Activated CD4-positive, alpha-beta memory T cell treated with anti-CD3 and anti-CD28 coated beads for 36 hours (primary cell): ENCODE measurements at regions not wholly inside any gene's neighbourhood (a gene's known extent, or its start where the extent isn't known, plus 50 kb on each side); places are given as distances from the start of the nearest gene placed in this dataset.

Experiments used
- CTCF ChIA-PET: fragments of 350-600 bp; sonication (Branson Sonifier 250); formaldehyde crosslinking; loops from one replicate; lab custom pipeline; 2021; ENCODE audit warnings: antibody characterized with exemption, inconsistent platforms; lab: Charles Lee
- POLR2A ChIA-PET: fragments of 350-600 bp; sonication (Branson Sonifier 250); formaldehyde crosslinking; loops from one replicate; lab custom pipeline; 2021; ENCODE audit warnings: antibody characterized with exemption; lab: Charles Lee
- DNase-seq: peaks from one replicate; pipeline ENCODE4 v3.0.0-alpha.2; 2020
- H3K27ac Mint-ChIP-seq: one replicate; pipeline ENCODE4 v1.8.0; 2021; ENCODE audit warnings: mixed read lengths
- H3K27me3 Mint-ChIP-seq: one replicate; pipeline ENCODE4 v1.8.0; 2021; ENCODE audit warnings: mixed read lengths
- H3K36me3 Mint-ChIP-seq: one replicate; pipeline ENCODE4 v1.8.0; 2021; ENCODE audit warnings: mixed read lengths
- H3K4me1 Mint-ChIP-seq: one replicate; pipeline ENCODE4 v1.8.0; 2021; ENCODE audit warnings: low read depth, mixed read lengths
- H3K4me3 Mint-ChIP-seq: one replicate; pipeline ENCODE4 v1.8.0; 2021; ENCODE audit warnings: mild to moderate bottlenecking, mixed read lengths
- H3K9me3 Mint-ChIP-seq: one replicate; pipeline ENCODE4 v1.8.0; 2021; ENCODE audit warnings: mixed read lengths
- intact Hi-C: fragments of 100-400 bp; cut with micrococcal nuclease; formaldehyde crosslinking; loops from one replicate; pipeline ENCODE4 v1.15.1; 2023

GRCh38 chr5:5586721-5587120 lies 164.2 kb downstream of the ICE1 start:
- intact Hi-C loops = no loop called here
- Mint-ChIP-seq H3K36me3 (no peaks in the 10 kb centered on the region), H3K27me3 (peaks cover 9% of the 10 kb centered on the region), H3K4me1 (no peaks in the 10 kb centered on the region), H3K27ac (no peak overlapping the region), H3K4me3 (no peak overlapping the region), H3K9me3 (no peaks in the 10 kb centered on the region)
- CTCF ChIA-PET = no interaction called here
- no peak for DNase-seq
- POLR2A ChIA-PET = interaction anchor here (0.6 kb wide), 1 partner anchor 39 kb away, joined by 3 read pairs; no protein-coding TSS in a partner anchor

- H3K4me1 Mint-ChIP-seq = no peaks in the 10 kb centered on the region
- no peaks in the 10 kb centered on the region for H3K9me3 Mint-ChIP-seq
- CTCF ChIA-PET = no interaction called here
- no peak overlapping the region for H3K4me3 Mint-ChIP-seq
- H3K27me3 Mint-ChIP-seq = peaks cover 9% of the 10 kb centered on the region
- no peak overlapping the region for H3K27ac Mint-ChIP-seq
- intact Hi-C loops = no loop called here
- POLR2A ChIA-PET = interaction anchor here (0.6 kb wide), 1 partner anchor 38 kb away, joined by 3 read pairs; no protein-coding TSS in a partner anchor
- H3K36me3 Mint-ChIP-seq = no peaks in the 10 kb centered on the region
- DNase-seq = no peak
Observed at GRCh38 chr5:5585751-5586341, 163.4 kb downstream of the ICE1 start.

GRCh38 chr5:5584751-5585150 lies 162.3 kb downstream of the ICE1 start:
- Mint-ChIP-seq H3K27me3 (peaks cover 7% of the 10 kb centered on the region), H3K27ac (no peak overlapping the region), H3K4me3 (no peak overlapping the region), H3K9me3 (no peaks in the 10 kb centered on the region), H3K4me1 (no peaks in the 10 kb centered on the region), H3K36me3 (no peaks in the 10 kb centered on the region)
- intact Hi-C loops = no loop called here
- POLR2A ChIA-PET = no interaction called here
- no peak for DNase-seq
- CTCF ChIA-PET = no interaction called here

GRCh38 chr5:5584236-5584745 lies 161.8 kb downstream of the ICE1 start:
- intact Hi-C loops = no loop called here
- Mint-ChIP-seq H3K4me1 (no peaks in the 10 kb centered on the region), H3K27ac (no peak overlapping the region), H3K36me3 (no peaks in the 10 kb centered on the region), H3K4me3 (no peak overlapping the region), H3K27me3 (peaks cover 7% of the 10 kb centered on the region), H3K9me3 (no peaks in the 10 kb centered on the region)
- POLR2A ChIA-PET = no interaction called here
- DNase-seq = no peak
- CTCF ChIA-PET = interaction anchor here (0.9 kb wide), 1 partner anchor 93 kb away, joined by 3 read pairs; no protein-coding TSS in a partner anchor

GRCh38 chr5:5583832-5584231 lies 161.4 kb downstream of the ICE1 start:
- no peak overlapping the region for H3K27ac Mint-ChIP-seq
- no peaks in the 10 kb centered on the region for H3K4me1 Mint-ChIP-seq
- intact Hi-C loops = no loop called here
- ChIA-PET POLR2A (no interaction called here), CTCF (interaction anchor here (0.9 kb wide), 1 partner anchor 92 kb away, joined by 3 read pairs; no protein-coding TSS in a partner anchor)
- no peak for DNase-seq
- H3K27me3 Mint-ChIP-seq = peaks cover 7% of the 10 kb centered on the region
- no peaks in the 10 kb centered on the region for H3K36me3 Mint-ChIP-seq
- H3K9me3 Mint-ChIP-seq = no peaks in the 10 kb centered on the region
- no peak overlapping the region for H3K4me3 Mint-ChIP-seq

- POLR2A ChIA-PET = no interaction called here
- intact Hi-C loops = no loop called here
- Mint-ChIP-seq H3K4me1 (no peaks in the 10 kb centered on the region), H3K27me3 (peaks cover 7% of the 10 kb centered on the region), H3K9me3 (no peaks in the 10 kb centered on the region), H3K36me3 (no peaks in the 10 kb centered on the region), H3K4me3 (no peak overlapping the region), H3K27ac (no peak overlapping the region)
- DNase-seq = no peak
- CTCF ChIA-PET = interaction anchor here (0.9 kb wide), 1 partner anchor 91 kb away, joined by 3 read pairs; no protein-coding TSS in a partner anchor
Observed at GRCh38 chr5:5583023-5583765, 160.7 kb downstream of the ICE1 start.

GRCh38 chr5:5581080-5581479 lies 158.6 kb downstream of the ICE1 start:
- Mint-ChIP-seq H3K27ac (no peak overlapping the region), H3K4me1 (no peaks in the 10 kb centered on the region), H3K27me3 (peaks cover 3% of the 10 kb centered on the region), H3K36me3 (no peaks in the 10 kb centered on the region), H3K9me3 (no peaks in the 10 kb centered on the region), H3K4me3 (no peak overlapping the region)
- POLR2A ChIA-PET = no interaction called here
- CTCF ChIA-PET = no interaction called here
- intact Hi-C loops = no loop called here
- DNase-seq = no peak

GRCh38 chr5:5576744-5577143 lies 154.3 kb downstream of the ICE1 start:
- CTCF ChIA-PET = no interaction called here
- Mint-ChIP-seq H3K4me1 (no peaks in the 10 kb centered on the region), H3K4me3 (no peak overlapping the region), H3K27ac (no peak overlapping the region), H3K27me3 (peaks cover 5% of the 10 kb centered on the region), H3K36me3 (no peaks in the 10 kb centered on the region), H3K9me3 (no peaks in the 10 kb centered on the region)
- POLR2A ChIA-PET = no interaction called here
- no peak for DNase-seq
- intact Hi-C loops = no loop called here

GRCh38 chr5:5575461-5575860 lies 153.0 kb downstream of the ICE1 start:
- intact Hi-C loops = no loop called here
- no peak for DNase-seq
- POLR2A ChIA-PET = no interaction called here
- H3K4me1 Mint-ChIP-seq = no peaks in the 10 kb centered on the region
- H3K36me3 Mint-ChIP-seq = no peaks in the 10 kb centered on the region
- no peak overlapping the region for H3K27ac Mint-ChIP-seq
- no peak overlapping the region for H3K4me3 Mint-ChIP-seq
- peaks cover 5% of the 10 kb centered on the region for H3K27me3 Mint-ChIP-seq
- H3K9me3 Mint-ChIP-seq = no peaks in the 10 kb centered on the region
- CTCF ChIA-PET = no interaction called here

GRCh38 chr5:5573798-5574380 lies 151.4 kb downstream of the ICE1 start:
- peaks cover 3% of the 10 kb centered on the region for H3K27me3 Mint-ChIP-seq
- no peaks in the 10 kb centered on the region for H3K9me3 Mint-ChIP-seq
- ChIA-PET POLR2A (no interaction called here), CTCF (no interaction called here)
- intact Hi-C loops = no loop called here
- no peak overlapping the region for H3K4me3 Mint-ChIP-seq
- DNase-seq = no peak
- H3K27ac Mint-ChIP-seq = no peak overlapping the region
- no peaks in the 10 kb centered on the region for H3K4me1 Mint-ChIP-seq
- no peaks in the 10 kb centered on the region for H3K36me3 Mint-ChIP-seq

- H3K27ac Mint-ChIP-seq = no peak overlapping the region
- no peaks in the 10 kb centered on the region for H3K4me1 Mint-ChIP-seq
- H3K36me3 Mint-ChIP-seq = no peaks in the 10 kb centered on the region
- no peak for DNase-seq
- H3K4me3 Mint-ChIP-seq = no peak overlapping the region
- ChIA-PET POLR2A (no interaction called here), CTCF (no interaction called here)
- no peaks in the 10 kb centered on the region for H3K9me3 Mint-ChIP-seq
- intact Hi-C loops = no loop called here
- H3K27me3 Mint-ChIP-seq = peaks cover 3% of the 10 kb centered on the region
Observed at GRCh38 chr5:5572976-5573797, 150.7 kb downstream of the ICE1 start.
